SK-N-SH (cell line): ENCODE measurements at regions not wholly inside any gene's neighbourhood (a gene's known extent, or its start where the extent isn't known, plus 50 kb on each side); places are given as distances from the start of the nearest gene placed in this dataset.
A peak's percentile ranks its signal among the peaks of the same experiment; 100 is the strongest.

Experiments used
- CTCF ChIA-PET: fragments of 300-600, 350-600 bp; formaldehyde crosslinking; extraction: SDS; loops from one replicate; lab custom pipeline; 2021; lab: Yijun Ruan, JAX
- POLR2A ChIA-PET: fragments of 350-600 bp; sonication (Branson Sonifier 250); formaldehyde crosslinking; extraction: SDS; loops from one replicate; lab custom pipeline; 2020; ENCODE audit warnings: antibody characterized with exemption, inconsistent platforms; lab: Yijun Ruan, JAX
- DNase-seq: peaks from one replicate; pipeline ENCODE4 v3.0.0; 2012
- H2AFZ ChIP-seq: fragments of 200-600 bp; sonication (generic); 2 replicates; pipeline ENCODE4 v1.8.1; 2016; ENCODE audit warnings: antibody characterized with exemption, mild to moderate bottlenecking, low read depth
- H3F3A ChIP-seq: fragments of 200-600 bp; sonication (generic); replicated peaks from 2 replicates; pipeline ENCODE3; 2016; ENCODE audit warnings: antibody characterized with exemption, mild to moderate bottlenecking; ENCODE audit not compliant: insufficient read depth
- H3K27ac ChIP-seq, 2 experiments: fragments of 200-500 bp in 1 of 2; fragments of 200-600 bp in 1 of 2; sonication (Bioruptor generic) in 1 of 2; sonication (generic), shearing (Covaris generic) in 1 of 2; 2 replicates each; pipeline versions ENCODE4 v1.5.1 to v1.6.1; 2014 to 2016; ENCODE audit warnings: low read depth in 2 of 2, inconsistent platforms in 1 of 2, low read length in 1 of 2, mild to moderate bottlenecking in 1 of 2, mixed read lengths in 1 of 2
- H3K27me3 ChIP-seq: fragments of 200-600 bp; sonication (generic), shearing (Covaris generic); 2 replicates; pipeline ENCODE4 v1.6.1; 2016; ENCODE audit warnings: mixed run types; ENCODE audit not compliant: insufficient read depth
- H3K36me3 ChIP-seq, 2 experiments: fragments of 200-500 bp in 1 of 2; fragments of 200-600 bp in 1 of 2; sonication (Bioruptor generic) in 1 of 2; sonication (generic) in 1 of 2; replicated peaks in 1 of 2; 2 replicates each; pipeline versions ENCODE3 to v1.5.1; 2014 to 2016; ENCODE audit warnings: low read length in 1 of 2, mild to moderate bottlenecking in 1 of 2; ENCODE audit not compliant: insufficient read depth in 2 of 2, control insufficient read depth in 1 of 2
- H3K4me1 ChIP-seq, 2 experiments: fragments of 200-500 bp in 1 of 2; fragments of 200-600 bp in 1 of 2; sonication (Bioruptor generic) in 1 of 2; sonication (generic), shearing (Covaris generic) in 1 of 2; 2 replicates each; pipeline versions ENCODE4 v1.5.1 to v1.6.1; 2014 to 2016; ENCODE audit warnings: low read depth in 1 of 2, low read length in 1 of 2, mixed run types in 1 of 2; ENCODE audit not compliant: insufficient read depth in 2 of 2, control insufficient read depth in 1 of 2
- H3K4me2 ChIP-seq: fragments of 200-600 bp; sonication (generic), shearing (Covaris generic); 2 replicates; pipeline ENCODE4 v1.6.1; 2017; ENCODE audit warnings: mixed run types
- H3K4me3 ChIP-seq, 2 experiments: fragments of 200-500 bp in 1 of 2; fragments of 200-600 bp in 1 of 2; sonication (Bioruptor generic) in 1 of 2; sonication (generic), shearing (Covaris generic) in 1 of 2; 2 replicates each; pipeline versions ENCODE4 v1.5.1 to v1.8.1; 2014 to 2016; ENCODE audit warnings: low read depth in 2 of 2, inconsistent platforms in 1 of 2, low read length in 1 of 2, mild to moderate bottlenecking in 1 of 2, mixed read lengths in 1 of 2, moderate library complexity in 1 of 2
- H3K79me2 ChIP-seq: fragments of 200-600 bp; sonication (generic); 2 replicates; pipeline ENCODE4 v1.8.1; 2017; ENCODE audit warnings: mild to moderate bottlenecking; ENCODE audit not compliant: insufficient read depth
- H3K9ac ChIP-seq: fragments of 200-600 bp; sonication (generic); 2 replicates; pipeline ENCODE4 v1.6.1; 2017; ENCODE audit warnings: mixed run types
- H3K9me2 ChIP-seq: fragments of 200-600 bp; sonication (generic); 2 replicates; pipeline ENCODE4 v1.6.1; 2017; ENCODE audit warnings: mixed run types
- H3K9me3 ChIP-seq: fragments of 200-600 bp; sonication (generic); 2 replicates; pipeline ENCODE4 v1.6.1; 2017; ENCODE audit warnings: mixed run types, mild to moderate bottlenecking, moderate library complexity
- H4K20me1 ChIP-seq: fragments of 200-600 bp; sonication (generic); 2 replicates; pipeline ENCODE4 v1.6.1; 2017; ENCODE audit warnings: mild to moderate bottlenecking, mixed run types; ENCODE audit not compliant: insufficient read depth
- CHD2 ChIP-seq: fragments of 150-350 bp; IDR thresholded peaks from 2 replicates; pipeline ENCODE4 v1.6.1; 2018; ENCODE audit warnings: low read length; ENCODE audit not compliant: partially characterized antibody
- EZH2phosphoT487 ChIP-seq: fragments of 200-600 bp; sonication (generic); IDR thresholded peaks from 2 replicates; pipeline ENCODE4 v1.6.1; 2017; ENCODE audit warnings: low read depth, mixed run types, mild to moderate bottlenecking, antibody characterized with exemption, moderate library complexity, borderline replicate concordance
- FOSL2 ChIP-seq: IDR thresholded peaks from 2 replicates; pipeline ENCODE4 v1.4.0; 2012; ENCODE audit warnings: low read depth, mild to moderate bottlenecking, moderate library complexity, borderline replicate concordance
- GABPA ChIP-seq: IDR thresholded peaks from 2 replicates; pipeline ENCODE4 v1.4.0; 2012; ENCODE audit warnings: low read depth, mild to moderate bottlenecking
- JUND ChIP-seq: IDR thresholded peaks from 2 replicates; pipeline ENCODE4 v1.4.0; 2012
- MEF2A ChIP-seq: IDR thresholded peaks from 2 replicates; pipeline ENCODE4 v1.4.0; 2012; ENCODE audit warnings: low read depth, borderline replicate concordance
- MXI1 ChIP-seq: IDR thresholded peaks from 2 replicates; pipeline ENCODE4 v1.6.1; 2012; ENCODE audit warnings: mild to moderate bottlenecking, low read depth, low read length, improper control_type of control experiment
- RAD21 ChIP-seq: IDR thresholded peaks from 2 replicates; pipeline ENCODE4 v1.6.1; 2012; ENCODE audit warnings: mild to moderate bottlenecking, low read length
- RFX5 ChIP-seq: IDR thresholded peaks from 2 replicates; pipeline ENCODE4 v1.6.1; 2012; ENCODE audit warnings: mild to moderate bottlenecking, improper control_type of control experiment, low read length
- RXRA ChIP-seq: IDR thresholded peaks from 2 replicates; pipeline ENCODE4 v1.4.0; 2012; ENCODE audit warnings: low read depth, mild to moderate bottlenecking, borderline replicate concordance
- SMC3 ChIP-seq: IDR thresholded peaks from 2 replicates; pipeline ENCODE4 v1.6.1; 2012; ENCODE audit warnings: low read depth, low read length, improper control_type of control experiment
- TAF1 ChIP-seq: IDR thresholded peaks from 2 replicates; pipeline ENCODE4 v1.6.1; 2012; ENCODE audit warnings: low read depth, mild to moderate bottlenecking, low read length, moderate library complexity, borderline replicate concordance
- TCF12 ChIP-seq: IDR thresholded peaks from 2 replicates; pipeline ENCODE4 v1.4.0; 2012
- YY1 ChIP-seq: IDR thresholded peaks from 2 replicates; pipeline ENCODE4 v1.4.0; 2012; ENCODE audit warnings: low read depth, mild to moderate bottlenecking
- WGBS: methylation state at CpG from one replicate; pipeline ENCODE4 v1.1.6; 2017; ENCODE audit warnings: low lambda C conversion rate; 5-methylcytosine and 5-hydroxymethylcytosine counted together
- TF ChIP-seq, protein P1 (sequence below): IDR thresholded peaks from 2 replicates; pipeline ENCODE4 v1.4.0; 2012; ENCODE audit warnings: low read depth
- TF ChIP-seq, protein P2 (sequence below): IDR thresholded peaks from 2 replicates; pipeline ENCODE4; 2012
- TF ChIP-seq, protein P3 (sequence below): IDR thresholded peaks from 2 replicates; pipeline ENCODE4 v1.6.1; 2012; ENCODE audit warnings: mild to moderate bottlenecking, low read depth, low read length, moderate library complexity
- TF ChIP-seq, protein P4 (sequence below): fragments of 200-600 bp; sonication (generic); IDR thresholded peaks from 2 replicates; pipeline ENCODE4 v1.6.1; 2017; ENCODE audit warnings: antibody characterized with exemption, mild to moderate bottlenecking, moderate library complexity

DNA sequence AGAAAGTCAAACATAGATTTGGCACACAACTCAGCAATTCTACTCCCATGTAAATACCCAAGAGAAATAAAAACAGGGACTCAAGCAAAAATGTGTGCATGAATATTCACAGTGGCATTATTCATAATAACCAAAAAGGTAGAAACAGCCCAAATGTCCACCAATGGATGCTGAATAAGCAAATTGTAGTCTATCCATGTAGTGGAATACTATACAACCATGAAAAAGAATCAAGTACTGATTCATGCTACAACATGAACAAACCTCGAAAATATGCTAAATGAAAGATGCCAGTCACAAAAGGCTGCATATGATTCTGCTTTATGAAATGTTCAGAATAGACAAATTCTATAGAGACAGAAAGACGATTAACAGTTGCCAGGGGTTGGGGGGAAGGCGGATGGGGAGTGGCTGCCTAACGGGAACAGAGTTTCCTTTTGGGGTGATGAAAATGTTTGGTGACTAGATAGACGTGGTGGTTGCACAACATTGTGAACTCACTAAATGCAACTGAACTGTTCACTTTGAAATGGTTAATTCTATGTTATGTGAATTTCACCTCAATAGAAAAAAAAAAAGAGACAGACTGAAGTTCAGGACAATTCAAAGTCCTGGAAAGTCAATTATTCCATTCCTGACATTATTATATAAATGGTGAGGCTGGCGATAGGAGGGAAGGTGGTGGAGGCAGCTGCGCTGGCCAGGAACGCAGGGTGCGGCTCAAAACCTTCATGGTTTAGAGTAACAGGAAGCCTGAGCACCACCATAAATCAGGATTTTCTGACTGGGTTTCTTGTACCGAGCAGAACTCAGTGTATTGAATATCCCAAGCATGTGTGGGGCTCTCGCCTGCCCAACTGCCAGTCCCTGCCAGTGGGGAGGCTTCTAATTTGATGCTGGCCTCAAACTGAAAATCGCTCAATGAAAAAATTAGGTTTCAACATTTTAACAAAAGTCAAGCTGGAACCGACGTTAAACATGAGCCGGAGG lies 300.9 kb downstream of the C16orf95 start:
- H3F3A ChIP-seq, result peaks cover 4% of the 10 kb centered on the region
- H3K9me3 ChIP-seq, result no peaks in the 10 kb centered on the region
- no peak overlapping the region for H3K4me3 ChIP-seq
- no peaks in the 10 kb centered on the region for H3K79me2 ChIP-seq
- H4K20me1 ChIP-seq, result no peaks in the 10 kb centered on the region
- H2AFZ ChIP-seq, result no peak overlapping the region
- TF ChIP-seq MXI1 (no peak), CHD2 (no peak), YY1 (no peak), EZH2phosphoT487 (no peak), GABPA (no peak), RAD21 (no peak), RFX5 (no peak)
- TF ChIP-seq, protein P1, sequence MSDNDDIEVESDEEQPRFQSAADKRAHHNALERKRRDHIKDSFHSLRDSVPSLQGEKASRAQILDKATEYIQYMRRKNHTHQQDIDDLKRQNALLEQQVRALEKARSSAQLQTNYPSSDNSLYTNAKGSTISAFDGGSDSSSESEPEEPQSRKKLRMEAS, result no peak
- POLR2A ChIA-PET, result no interaction called here
- WGBS, result 45% methylated on average over 15 of the region's 15 CpGs
- no peaks in the 10 kb centered on the region for H3K36me3 ChIP-seq
- no peak overlapping the region for H3K27ac ChIP-seq
- peaks cover 21% of the 10 kb centered on the region for H3K27me3 ChIP-seq
- no peak overlapping the region for H3K4me2 ChIP-seq
- no peaks in the 10 kb centered on the region for H3K4me1 ChIP-seq
- H3K9me2 ChIP-seq, result no peaks in the 10 kb centered on the region
- DNase-seq, result no peak
- H3K9ac ChIP-seq, result no peak overlapping the region
- CTCF ChIA-PET, result no interaction called here

DNA sequence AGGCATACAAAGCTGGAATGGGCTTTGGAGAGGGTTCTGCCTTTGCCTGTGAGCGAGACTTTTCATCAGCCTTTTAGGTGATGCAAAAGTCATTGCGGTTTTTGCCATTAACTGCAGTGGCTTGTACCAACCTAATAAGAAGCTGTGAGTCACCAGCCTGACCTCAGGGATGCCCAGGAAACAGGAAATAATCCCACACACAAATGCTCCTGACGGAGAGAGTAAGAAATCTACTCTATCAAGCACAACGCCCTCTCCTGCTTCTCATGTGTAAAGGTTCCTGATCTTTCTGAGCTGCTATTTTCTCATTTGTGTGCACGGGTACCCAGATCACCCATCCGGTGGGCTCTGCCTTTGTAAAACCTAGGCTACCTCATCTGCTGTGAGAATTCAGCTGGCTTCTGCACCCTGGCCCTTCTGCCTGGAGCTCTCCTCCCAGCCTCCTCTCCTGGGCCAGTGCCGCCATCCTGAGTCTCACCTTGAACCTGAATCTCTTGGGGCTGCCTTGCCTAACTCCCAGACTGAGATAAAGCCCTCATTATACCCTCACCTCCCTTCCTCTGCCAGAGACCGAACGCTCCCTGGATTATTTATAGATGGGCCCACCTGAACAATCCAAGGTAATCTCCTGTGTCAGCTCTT lies 299.7 kb downstream of the C16orf95 start:
- peaks cover 33% of the 10 kb centered on the region for H3K27me3 ChIP-seq
- no peak overlapping the region for H3K9ac ChIP-seq
- H3K79me2 ChIP-seq, result no peaks in the 10 kb centered on the region
- no peak for DNase-seq
- H3K9me2 ChIP-seq, result no peaks in the 10 kb centered on the region
- TF ChIP-seq, protein P1, result 0 out of 2 replicates have a peak, but pooled peaks have one; percentile 11
- TF ChIP-seq RXRA, result peak; percentile 15; the same call in 1 of the 2 replicates
- TF ChIP-seq MEF2A, result no peak
- peak; percentile 32; the same call in 1 of the 2 replicates for TF ChIP-seq TCF12
- TF ChIP-seq, protein P2, sequence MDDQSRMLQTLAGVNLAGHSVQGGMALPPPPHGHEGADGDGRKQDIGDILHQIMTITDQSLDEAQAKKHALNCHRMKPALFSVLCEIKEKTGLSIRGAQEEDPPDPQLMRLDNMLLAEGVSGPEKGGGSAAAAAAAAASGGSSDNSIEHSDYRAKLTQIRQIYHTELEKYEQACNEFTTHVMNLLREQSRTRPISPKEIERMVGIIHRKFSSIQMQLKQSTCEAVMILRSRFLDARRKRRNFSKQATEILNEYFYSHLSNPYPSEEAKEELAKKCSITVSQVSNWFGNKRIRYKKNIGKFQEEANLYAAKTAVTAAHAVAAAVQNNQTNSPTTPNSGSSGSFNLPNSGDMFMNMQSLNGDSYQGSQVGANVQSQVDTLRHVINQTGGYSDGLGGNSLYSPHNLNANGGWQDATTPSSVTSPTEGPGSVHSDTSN, result peak; percentile 26; the same call in 1 of the 2 replicates
- no peak for TF ChIP-seq TAF1
- peak; percentile 40; the same call in 1 of the 2 replicates for TF ChIP-seq GABPA
- TF ChIP-seq RAD21, result 0 out of 2 replicates have a peak, but pooled peaks have one; percentile 10
- TF ChIP-seq SMC3, result peak; percentile 50
- TF ChIP-seq, protein P3, sequence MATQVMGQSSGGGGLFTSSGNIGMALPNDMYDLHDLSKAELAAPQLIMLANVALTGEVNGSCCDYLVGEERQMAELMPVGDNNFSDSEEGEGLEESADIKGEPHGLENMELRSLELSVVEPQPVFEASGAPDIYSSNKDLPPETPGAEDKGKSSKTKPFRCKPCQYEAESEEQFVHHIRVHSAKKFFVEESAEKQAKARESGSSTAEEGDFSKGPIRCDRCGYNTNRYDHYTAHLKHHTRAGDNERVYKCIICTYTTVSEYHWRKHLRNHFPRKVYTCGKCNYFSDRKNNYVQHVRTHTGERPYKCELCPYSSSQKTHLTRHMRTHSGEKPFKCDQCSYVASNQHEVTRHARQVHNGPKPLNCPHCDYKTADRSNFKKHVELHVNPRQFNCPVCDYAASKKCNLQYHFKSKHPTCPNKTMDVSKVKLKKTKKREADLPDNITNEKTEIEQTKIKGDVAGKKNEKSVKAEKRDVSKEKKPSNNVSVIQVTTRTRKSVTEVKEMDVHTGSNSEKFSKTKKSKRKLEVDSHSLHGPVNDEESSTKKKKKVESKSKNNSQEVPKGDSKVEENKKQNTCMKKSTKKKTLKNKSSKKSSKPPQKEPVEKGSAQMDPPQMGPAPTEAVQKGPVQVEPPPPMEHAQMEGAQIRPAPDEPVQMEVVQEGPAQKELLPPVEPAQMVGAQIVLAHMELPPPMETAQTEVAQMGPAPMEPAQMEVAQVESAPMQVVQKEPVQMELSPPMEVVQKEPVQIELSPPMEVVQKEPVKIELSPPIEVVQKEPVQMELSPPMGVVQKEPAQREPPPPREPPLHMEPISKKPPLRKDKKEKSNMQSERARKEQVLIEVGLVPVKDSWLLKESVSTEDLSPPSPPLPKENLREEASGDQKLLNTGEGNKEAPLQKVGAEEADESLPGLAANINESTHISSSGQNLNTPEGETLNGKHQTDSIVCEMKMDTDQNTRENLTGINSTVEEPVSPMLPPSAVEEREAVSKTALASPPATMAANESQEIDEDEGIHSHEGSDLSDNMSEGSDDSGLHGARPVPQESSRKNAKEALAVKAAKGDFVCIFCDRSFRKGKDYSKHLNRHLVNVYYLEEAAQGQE, result no peak
- TF ChIP-seq, protein P4, sequence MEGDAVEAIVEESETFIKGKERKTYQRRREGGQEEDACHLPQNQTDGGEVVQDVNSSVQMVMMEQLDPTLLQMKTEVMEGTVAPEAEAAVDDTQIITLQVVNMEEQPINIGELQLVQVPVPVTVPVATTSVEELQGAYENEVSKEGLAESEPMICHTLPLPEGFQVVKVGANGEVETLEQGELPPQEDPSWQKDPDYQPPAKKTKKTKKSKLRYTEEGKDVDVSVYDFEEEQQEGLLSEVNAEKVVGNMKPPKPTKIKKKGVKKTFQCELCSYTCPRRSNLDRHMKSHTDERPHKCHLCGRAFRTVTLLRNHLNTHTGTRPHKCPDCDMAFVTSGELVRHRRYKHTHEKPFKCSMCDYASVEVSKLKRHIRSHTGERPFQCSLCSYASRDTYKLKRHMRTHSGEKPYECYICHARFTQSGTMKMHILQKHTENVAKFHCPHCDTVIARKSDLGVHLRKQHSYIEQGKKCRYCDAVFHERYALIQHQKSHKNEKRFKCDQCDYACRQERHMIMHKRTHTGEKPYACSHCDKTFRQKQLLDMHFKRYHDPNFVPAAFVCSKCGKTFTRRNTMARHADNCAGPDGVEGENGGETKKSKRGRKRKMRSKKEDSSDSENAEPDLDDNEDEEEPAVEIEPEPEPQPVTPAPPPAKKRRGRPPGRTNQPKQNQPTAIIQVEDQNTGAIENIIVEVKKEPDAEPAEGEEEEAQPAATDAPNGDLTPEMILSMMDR, result peak; percentile 66
- peak; percentile 46; the same call in 1 of the 2 replicates for TF ChIP-seq JUND
- TF ChIP-seq FOSL2, result peak; percentile 59; the same call in 1 of the 2 replicates
- H4K20me1 ChIP-seq, result no peaks in the 10 kb centered on the region
- H3K9me3 ChIP-seq, result no peaks in the 10 kb centered on the region
- H3K36me3 ChIP-seq, result no peaks in the 10 kb centered on the region
- H3K4me3 ChIP-seq, result no peak overlapping the region
- WGBS, result 20% methylated on average over 9 of the region's 9 CpGs
- H3K4me1 ChIP-seq, result no peaks in the 10 kb centered on the region
- no peaks in the 10 kb centered on the region for H3F3A ChIP-seq
- H3K4me2 ChIP-seq, result no peak overlapping the region; the same call in 1 of the 2 replicates
- ChIA-PET POLR2A (interaction anchor here (0.6 kb wide), 1 partner anchor 372 kb away, joined by 3 read pairs; no protein-coding TSS in a partner anchor), CTCF (interaction anchor here (1.2 kb wide), 1 partner anchor 453 kb away, joined by 4 read pairs; no protein-coding TSS in a partner anchor)
- no peak overlapping the region for H2AFZ ChIP-seq
- no peak overlapping the region for H3K27ac ChIP-seq
